ENCODE measurements at regions not wholly inside any gene's neighbourhood (a gene's known extent, or its start where the extent isn't known, plus 50 kb on each side); places are given as distances from the start of the nearest gene placed in this dataset.

DNA sequence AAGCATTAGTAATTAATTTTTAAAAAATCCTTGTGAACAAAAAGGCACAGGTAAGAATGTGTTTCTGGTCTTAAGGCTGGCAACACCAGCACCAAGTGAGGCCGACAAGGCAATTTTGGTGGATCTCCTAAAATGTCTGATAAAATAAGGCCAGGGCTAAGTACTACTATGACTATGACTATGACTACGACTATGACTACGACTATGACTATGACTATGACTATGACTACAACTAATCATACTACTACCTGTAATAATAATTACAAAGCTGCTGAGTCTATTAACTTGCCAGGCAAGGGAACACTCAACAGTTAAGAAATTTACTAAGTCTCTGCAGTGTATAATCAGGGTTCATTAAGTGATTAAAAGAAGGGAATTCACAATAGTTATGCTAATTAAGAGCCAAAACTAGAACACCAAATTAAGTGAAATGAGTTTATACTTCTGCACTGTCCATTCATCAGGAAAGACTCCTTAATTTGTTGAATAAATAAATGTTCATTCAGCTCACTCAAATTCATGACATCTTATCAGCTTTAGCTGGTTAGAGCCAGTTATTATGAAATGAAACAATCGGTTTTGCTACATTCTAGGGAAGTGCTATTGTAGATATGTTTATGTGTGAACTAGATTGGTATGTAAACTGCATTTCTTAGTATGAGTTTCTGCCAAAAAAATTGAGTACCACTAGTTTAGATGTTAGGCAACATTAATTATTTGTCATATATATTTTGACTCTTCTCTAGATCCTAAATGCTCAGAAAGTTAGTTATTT, 1626.2 kb upstream of the PCDH20 start:
- no peak overlapping the region for H3K27ac ChIP-seq
- TF ChIP-seq, protein P1, sequence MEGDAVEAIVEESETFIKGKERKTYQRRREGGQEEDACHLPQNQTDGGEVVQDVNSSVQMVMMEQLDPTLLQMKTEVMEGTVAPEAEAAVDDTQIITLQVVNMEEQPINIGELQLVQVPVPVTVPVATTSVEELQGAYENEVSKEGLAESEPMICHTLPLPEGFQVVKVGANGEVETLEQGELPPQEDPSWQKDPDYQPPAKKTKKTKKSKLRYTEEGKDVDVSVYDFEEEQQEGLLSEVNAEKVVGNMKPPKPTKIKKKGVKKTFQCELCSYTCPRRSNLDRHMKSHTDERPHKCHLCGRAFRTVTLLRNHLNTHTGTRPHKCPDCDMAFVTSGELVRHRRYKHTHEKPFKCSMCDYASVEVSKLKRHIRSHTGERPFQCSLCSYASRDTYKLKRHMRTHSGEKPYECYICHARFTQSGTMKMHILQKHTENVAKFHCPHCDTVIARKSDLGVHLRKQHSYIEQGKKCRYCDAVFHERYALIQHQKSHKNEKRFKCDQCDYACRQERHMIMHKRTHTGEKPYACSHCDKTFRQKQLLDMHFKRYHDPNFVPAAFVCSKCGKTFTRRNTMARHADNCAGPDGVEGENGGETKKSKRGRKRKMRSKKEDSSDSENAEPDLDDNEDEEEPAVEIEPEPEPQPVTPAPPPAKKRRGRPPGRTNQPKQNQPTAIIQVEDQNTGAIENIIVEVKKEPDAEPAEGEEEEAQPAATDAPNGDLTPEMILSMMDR (conservative IDR thresholded peaks at IDR 0.05): no peak

DNA sequence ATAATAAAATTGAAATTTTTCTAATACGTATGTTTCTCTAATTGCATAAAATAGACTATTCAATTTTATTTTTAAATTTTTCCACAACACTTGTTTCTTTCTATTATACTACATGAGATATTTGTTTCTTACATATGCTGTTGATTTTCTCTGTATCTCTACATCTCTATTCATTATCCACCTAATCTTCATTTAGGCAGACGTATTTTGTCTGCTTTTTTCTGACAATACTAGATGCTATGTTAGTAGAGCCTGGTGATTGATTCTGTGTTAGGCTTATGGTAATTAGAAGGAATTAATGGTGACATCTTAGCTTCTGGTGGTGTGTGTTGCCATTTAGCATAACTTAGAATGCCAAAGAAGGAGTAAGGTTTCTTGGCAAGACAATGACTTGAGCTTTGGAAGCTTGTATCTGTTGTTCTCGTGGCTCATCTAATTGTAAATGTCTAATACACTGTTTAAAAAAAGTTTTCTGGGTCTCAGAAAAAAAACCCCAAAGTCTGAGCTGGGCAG, 1610.7 kb upstream of the PCDH20 start:
- TF ChIP-seq, protein P1 (conservative IDR thresholded peaks at IDR 0.05): no peak
- no peak overlapping the region for H3K27ac ChIP-seq

DNA sequence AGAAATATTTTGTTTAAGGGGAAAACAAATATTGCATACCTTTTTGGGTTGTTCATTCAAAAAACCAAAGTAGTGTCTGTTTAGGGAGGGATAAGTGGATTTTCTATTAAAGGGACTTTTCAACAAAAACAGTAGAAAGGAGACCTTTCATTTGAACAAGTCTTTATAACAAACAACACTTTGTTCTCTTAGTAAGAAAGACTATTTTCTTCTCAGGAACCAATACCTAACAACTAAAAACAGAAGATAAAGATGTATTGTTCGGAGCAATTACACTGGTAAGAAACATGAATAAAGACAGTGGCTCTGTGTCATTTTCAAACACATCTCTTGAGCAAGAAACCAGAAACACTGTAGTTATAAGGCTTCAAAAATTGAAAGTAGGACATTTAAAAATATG, 1610.1 kb upstream of the PCDH20 start:
- no peak overlapping the region for H3K27ac ChIP-seq
- TF ChIP-seq, protein P1 (conservative IDR thresholded peaks at IDR 0.05): no peak

DNA sequence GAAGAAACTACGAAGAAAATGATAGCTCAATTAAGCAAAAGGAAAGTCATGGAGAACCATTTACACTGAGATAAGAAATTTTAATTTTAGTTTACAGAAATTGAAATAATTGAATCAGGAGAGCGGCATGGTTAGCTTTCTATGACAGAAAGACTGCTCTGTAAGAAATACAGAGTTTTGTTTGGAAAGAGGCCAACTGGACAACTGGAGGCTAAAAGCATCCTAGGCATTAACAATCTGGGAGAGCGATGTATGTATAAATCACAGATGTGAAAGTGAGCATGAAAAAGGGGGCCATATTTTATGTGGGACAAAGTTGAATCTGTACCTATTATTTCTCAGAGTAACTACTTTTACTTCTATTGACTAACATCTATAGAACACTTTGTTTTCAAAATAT, 1608.8 kb upstream of the PCDH20 start:
- TF ChIP-seq, protein P1 (conservative IDR thresholded peaks at IDR 0.05): no peak
- no peak overlapping the region for H3K27ac ChIP-seq

DNA sequence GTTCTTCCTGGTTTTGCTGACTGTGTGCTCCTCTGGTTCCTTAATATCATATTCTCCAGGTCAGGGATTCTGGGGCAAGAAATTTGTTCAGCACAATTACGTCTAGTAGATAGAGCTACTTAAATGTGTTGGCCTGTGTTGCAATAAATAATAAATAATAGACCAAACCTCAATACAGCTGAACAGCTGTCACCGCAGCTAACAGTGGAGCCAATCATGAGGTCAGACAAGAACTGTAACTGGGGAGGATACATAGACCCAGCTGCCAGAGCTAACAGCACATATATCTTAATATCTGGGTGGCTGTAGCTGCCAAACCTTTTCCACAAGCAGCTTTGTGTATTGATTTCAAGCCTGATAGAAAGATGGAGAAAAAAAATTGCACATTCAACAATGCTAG, 1596.3 kb upstream of the PCDH20 start:
- TF ChIP-seq, protein P1 (conservative IDR thresholded peaks at IDR 0.05): no peak
- H3K27ac ChIP-seq: no peak overlapping the region

DNA sequence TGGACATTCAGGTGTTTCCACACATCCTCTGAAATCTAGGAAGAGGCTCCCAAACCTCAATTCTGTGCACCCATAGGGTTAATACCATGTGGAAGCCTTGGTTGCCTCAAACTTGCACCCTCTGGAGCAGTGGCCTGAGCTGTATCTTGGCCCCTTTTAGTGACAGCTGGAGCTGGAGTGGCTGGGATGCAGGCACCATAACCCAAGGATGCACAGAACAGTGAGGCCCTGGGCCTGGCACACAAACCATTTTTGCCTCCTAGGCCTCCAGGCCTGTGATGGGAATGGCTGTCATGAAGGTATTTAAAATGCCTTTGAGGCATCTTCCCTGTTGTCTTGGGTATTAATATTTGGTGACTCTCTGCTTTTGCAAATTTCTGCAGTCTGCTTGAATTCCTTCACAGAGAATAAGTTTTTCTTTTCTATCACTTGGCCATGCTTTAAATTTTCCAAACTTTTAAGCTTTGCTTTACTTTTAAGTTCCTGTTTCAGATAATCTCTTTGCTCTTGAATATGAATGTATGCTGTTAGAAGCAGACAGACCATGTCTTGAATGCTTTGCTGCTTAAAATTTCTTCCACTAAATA, 1594.5 kb upstream of the PCDH20 start:
- TF ChIP-seq, protein P1 (conservative IDR thresholded peaks at IDR 0.05): no peak
- H3K27ac ChIP-seq: no peak overlapping the region

DNA sequence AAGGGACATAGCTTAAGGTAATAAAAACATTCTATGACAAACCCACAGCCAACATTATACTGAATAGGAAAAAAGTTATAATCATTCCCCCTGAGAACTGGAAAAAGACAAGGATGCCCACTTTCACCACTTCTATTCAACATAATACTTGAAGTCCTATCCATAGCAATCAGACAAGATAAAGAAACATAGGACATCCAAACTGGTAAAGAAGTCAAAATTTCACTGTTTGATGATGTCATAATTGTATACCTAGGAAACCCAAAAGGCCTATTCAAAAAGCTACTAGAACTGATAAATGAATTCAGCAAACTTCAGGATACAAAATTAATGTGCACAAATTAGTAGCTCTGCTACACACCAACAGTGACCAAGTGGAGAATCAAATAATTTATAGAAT, 1590.0 kb upstream of the PCDH20 start:
- TF ChIP-seq, protein P1 (conservative IDR thresholded peaks at IDR 0.05): no peak
- no peak overlapping the region for H3K27ac ChIP-seq
